Mesendoderm (in vitro differentiated cells): ENCODE measurements at regions not wholly inside any gene's neighbourhood (a gene's known extent, or its start where the extent isn't known, plus 50 kb on each side); places are given as distances from the start of the nearest gene placed in this dataset. TPM values are rescaled to one million over a fixed set of nuclear protein-coding genes. Genes with fewer than 3 reads are reported as not detected.

ENCODE experiments used
- DNase-seq: peaks from one replicate; pipeline ENCODE4 v3.0.0; 2013
- H2AK5ac ChIP-seq: 2 replicates; pipeline ENCODE4 v1.6.1; 2013; ENCODE audit warnings: low read length, inconsistent platforms
- H2BK120ac ChIP-seq: 2 replicates; pipeline ENCODE4 v1.6.1; 2013; ENCODE audit warnings: low read depth, mild to moderate bottlenecking, low read length, moderate library complexity, mixed read lengths
- H2BK15ac ChIP-seq: replicated peaks from 2 replicates; pipeline ENCODE4 v1.6.1; 2013; ENCODE audit warnings: low read depth, mild to moderate bottlenecking, moderate library complexity
- H2BK5ac ChIP-seq: 2 replicates; pipeline ENCODE4 v1.6.1; 2013; ENCODE audit warnings: low read length, inconsistent platforms
- H3K18ac ChIP-seq: 2 replicates; pipeline ENCODE4 v1.6.1; 2013; ENCODE audit warnings: mild to moderate bottlenecking, low read length, mixed read lengths
- H3K23ac ChIP-seq: one replicate; pipeline ENCODE4 v1.6.1; 2013; ENCODE audit warnings: low read length
- H3K27ac ChIP-seq: 2 replicates; pipeline ENCODE4 v1.5.1; 2013; ENCODE audit warnings: low read depth, mild to moderate bottlenecking, inconsistent platforms, low read length, moderate library complexity
- H3K27me3 ChIP-seq: 2 replicates; pipeline ENCODE4 v1.6.1; 2013; ENCODE audit warnings: low read length, control low read depth, mild to moderate bottlenecking, inconsistent platforms; ENCODE audit not compliant: insufficient read depth, poor library complexity
- H3K36me3 ChIP-seq: 2 replicates; pipeline ENCODE4 v1.6.1; 2013; ENCODE audit warnings: low read length, inconsistent platforms; ENCODE audit not compliant: control insufficient read depth, insufficient read depth
- H3K4ac ChIP-seq: one replicate; pipeline ENCODE4 v1.6.1; 2013; ENCODE audit warnings: low read depth, mild to moderate bottlenecking, low read length, moderate library complexity
- H3K4me1 ChIP-seq: 2 replicates; pipeline ENCODE4 v1.6.1; 2013; ENCODE audit warnings: low read depth, low read length, inconsistent platforms; ENCODE audit not compliant: control insufficient read depth
- H3K4me2 ChIP-seq: 2 replicates; pipeline ENCODE4 v1.6.1; 2013; ENCODE audit warnings: low read length
- H3K4me3 ChIP-seq: 2 replicates; pipeline ENCODE4 v1.5.1; 2013; ENCODE audit warnings: mild to moderate bottlenecking, low read length
- H3K56ac ChIP-seq: one replicate; pipeline ENCODE4 v1.6.1; 2013; ENCODE audit warnings: low read length
- H3K79me1 ChIP-seq: 2 replicates; pipeline ENCODE4 v1.6.1; 2013; ENCODE audit warnings: low read length, inconsistent platforms
- H3K79me2 ChIP-seq: 2 replicates; pipeline ENCODE4 v1.6.1; 2013; ENCODE audit warnings: mild to moderate bottlenecking, low read length; ENCODE audit not compliant: control insufficient read depth, insufficient read depth
- H3K9ac ChIP-seq: 2 replicates; pipeline ENCODE4 v1.6.1; 2013; ENCODE audit warnings: low read length, inconsistent platforms
- H4K5ac ChIP-seq: one replicate; pipeline ENCODE4 v1.6.1; 2013; ENCODE audit warnings: low read length
- H4K8ac ChIP-seq: one replicate; pipeline ENCODE4 v1.6.1; 2013; ENCODE audit warnings: low read depth, mild to moderate bottlenecking, control low read depth, low read length, moderate library complexity
- WGBS: extraction: QIAGEN DNeasy Blood & Tissue Kit; methylation state at CpG from one replicate; pipeline ENCODE4 v1.1.7; 2013; ENCODE audit warnings: low lambda C conversion rate, missing lambda C conversion rate; ENCODE audit not compliant: insufficient coverage; ENCODE audit errors: extremely low coverage; 5-methylcytosine and 5-hydroxymethylcytosine counted together
- small RNA-seq: library from polyadenylated mRNA; stranded (forward); fragments of <200 nt; extraction: miRNeasy Mini kit (QIAGEN cat#:217004); gene quantifications from one replicate; pipeline ENCODE3, GENCODE V24; 2013; ENCODE audit not compliant: insufficient read depth

DNA sequence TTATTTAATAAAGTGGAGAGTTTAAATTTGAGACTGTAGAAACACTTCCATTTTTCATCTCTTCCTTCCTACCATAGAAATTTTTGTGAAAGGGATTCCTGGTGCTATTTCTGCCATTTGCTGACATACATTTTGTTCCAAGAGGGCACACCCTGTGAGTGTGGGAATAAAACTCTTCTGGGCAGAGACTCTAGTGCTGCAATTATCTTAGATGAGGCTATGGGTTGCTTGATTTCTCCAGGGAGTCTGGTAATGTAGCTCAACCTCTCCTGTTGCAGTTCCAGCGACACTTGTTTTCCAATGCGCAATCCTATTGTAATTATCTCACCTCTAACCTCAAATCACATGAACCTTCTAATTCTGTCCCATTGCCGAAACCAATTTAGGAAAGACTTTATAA is 60.1 kb upstream of the ZSWIM2 start:
- H3K4ac ChIP-seq: no peak overlapping the region
- H2AK5ac ChIP-seq: no peak overlapping the region
- no peak overlapping the region for H4K5ac ChIP-seq
- H3K4me1 ChIP-seq: no peaks in the 10 kb centered on the region
- no peaks in the 10 kb centered on the region for H3K79me1 ChIP-seq
- no peak overlapping the region for H2BK120ac ChIP-seq
- H3K4me3 ChIP-seq: no peak overlapping the region
- no CpG with 5 or more reads among the region's 3 CpGs for WGBS
- no peaks in the 10 kb centered on the region for H3K36me3 ChIP-seq
- H4K8ac ChIP-seq: no peak overlapping the region
- H3K23ac ChIP-seq: no peak overlapping the region
- H3K27me3 ChIP-seq: no peaks in the 10 kb centered on the region
- no peaks in the 10 kb centered on the region for H3K79me2 ChIP-seq
- DNase-seq: no peak
- H3K27ac ChIP-seq: no peak overlapping the region
- no peak overlapping the region for H2BK5ac ChIP-seq
- no peak overlapping the region for H3K9ac ChIP-seq
- H3K4me2 ChIP-seq: no peak overlapping the region
- H2BK15ac ChIP-seq: no peak overlapping the region
- no peak overlapping the region for H3K56ac ChIP-seq
- no peak overlapping the region for H3K18ac ChIP-seq

GRCh38 chr2:186907897-186908296 is 58.9 kb upstream of the ZSWIM2 start:
- H3K4ac ChIP-seq: no peak overlapping the region
- no peak overlapping the region for H2AK5ac ChIP-seq
- no peak overlapping the region for H3K18ac ChIP-seq
- H3K4me2 ChIP-seq: no peak overlapping the region
- no peak overlapping the region for H3K27ac ChIP-seq
- no peak overlapping the region for H2BK5ac ChIP-seq
- no peak overlapping the region for H2BK15ac ChIP-seq
- H3K4me3 ChIP-seq: no peak overlapping the region
- H2BK120ac ChIP-seq: no peak overlapping the region
- H3K56ac ChIP-seq: no peak overlapping the region
- no peak overlapping the region for H3K9ac ChIP-seq
- no peak overlapping the region for H4K5ac ChIP-seq
- WGBS: no CpG with 5 or more reads among the region's 1 CpG
- H3K79me1 ChIP-seq: no peaks in the 10 kb centered on the region
- no peaks in the 10 kb centered on the region for H3K27me3 ChIP-seq
- no peak overlapping the region for H4K8ac ChIP-seq
- no peaks in the 10 kb centered on the region for H3K36me3 ChIP-seq
- no peak for DNase-seq
- H3K23ac ChIP-seq: no peak overlapping the region
- H3K4me1 ChIP-seq: no peaks in the 10 kb centered on the region
- no peaks in the 10 kb centered on the region for H3K79me2 ChIP-seq

GRCh38 chr2:186903216-186903615 is 54.2 kb upstream of the ZSWIM2 start:
- H2BK5ac ChIP-seq: no peak overlapping the region
- no peak overlapping the region for H2BK15ac ChIP-seq
- no peak overlapping the region for H4K5ac ChIP-seq
- H3K36me3 ChIP-seq: no peaks in the 10 kb centered on the region
- no peaks in the 10 kb centered on the region for H3K27me3 ChIP-seq
- H2AK5ac ChIP-seq: no peak overlapping the region
- no peak overlapping the region for H2BK120ac ChIP-seq
- no peak for DNase-seq
- no peak overlapping the region for H3K4me2 ChIP-seq
- no peaks in the 10 kb centered on the region for H3K79me2 ChIP-seq
- no peak overlapping the region for H3K9ac ChIP-seq
- H3K27ac ChIP-seq: no peak overlapping the region
- no CpG with 5 or more reads among the region's 2 CpGs for WGBS
- no peak overlapping the region for H3K56ac ChIP-seq
- no peak overlapping the region for H3K4me3 ChIP-seq
- no peak overlapping the region for H3K23ac ChIP-seq
- H3K4me1 ChIP-seq: no peaks in the 10 kb centered on the region
- no peak overlapping the region for H4K8ac ChIP-seq
- H3K18ac ChIP-seq: no peak overlapping the region
- no peak overlapping the region for H3K4ac ChIP-seq
- no peaks in the 10 kb centered on the region for H3K79me1 ChIP-seq

Small RNA genes in the stretch of these regions (small RNA-seq; reads per million reads assigned to genes)
- not detected for gene RN7SKP42
- not detected for gene RNU6-989P
